ENCODE measurements at regions not wholly inside any gene's neighbourhood (a gene's known extent, or its start where the extent isn't known, plus 50 kb on each side); places are given as distances from the start of the nearest gene placed in this dataset.

DNA sequence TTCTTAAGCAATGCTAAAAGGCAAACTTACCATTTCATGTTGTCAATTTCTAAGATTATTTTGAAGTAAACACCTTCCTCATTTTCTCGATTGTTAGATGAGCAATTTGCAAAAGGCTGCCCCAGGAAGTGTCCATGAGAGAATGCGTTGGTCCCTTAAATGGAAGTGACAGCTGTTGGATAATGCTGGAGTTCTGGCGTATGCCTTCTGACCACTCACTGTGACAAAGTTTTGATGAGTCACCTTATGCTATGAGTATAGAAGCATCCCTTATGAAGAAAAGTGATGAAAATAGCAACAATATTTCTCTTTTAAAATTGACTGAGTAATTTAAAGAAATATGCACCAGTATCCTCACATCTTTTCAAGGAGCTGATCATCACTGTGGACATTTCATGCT is 1497.5 kb downstream of the DPP10 start:
- Mint-ChIP-seq H3K27ac (ENCODE audit: unreplicated experiment) (no peak overlapping the region), H3K4me3 (ENCODE audit: unreplicated experiment) (no peak overlapping the region), H3K9me3 (ENCODE audit: unreplicated experiment) (no peaks in the 10 kb centered on the region), H3K4me1 (ENCODE audit: unreplicated experiment) (no peaks in the 10 kb centered on the region), H3K27me3 (ENCODE audit: unreplicated experiment) (no peaks in the 10 kb centered on the region), H3K36me3 (ENCODE audit: low read depth, unreplicated experiment) (no peaks in the 10 kb centered on the region)
- no peak for DNase-seq (ENCODE audit: low spot score)
- TF ChIP-seq, protein P1, sequence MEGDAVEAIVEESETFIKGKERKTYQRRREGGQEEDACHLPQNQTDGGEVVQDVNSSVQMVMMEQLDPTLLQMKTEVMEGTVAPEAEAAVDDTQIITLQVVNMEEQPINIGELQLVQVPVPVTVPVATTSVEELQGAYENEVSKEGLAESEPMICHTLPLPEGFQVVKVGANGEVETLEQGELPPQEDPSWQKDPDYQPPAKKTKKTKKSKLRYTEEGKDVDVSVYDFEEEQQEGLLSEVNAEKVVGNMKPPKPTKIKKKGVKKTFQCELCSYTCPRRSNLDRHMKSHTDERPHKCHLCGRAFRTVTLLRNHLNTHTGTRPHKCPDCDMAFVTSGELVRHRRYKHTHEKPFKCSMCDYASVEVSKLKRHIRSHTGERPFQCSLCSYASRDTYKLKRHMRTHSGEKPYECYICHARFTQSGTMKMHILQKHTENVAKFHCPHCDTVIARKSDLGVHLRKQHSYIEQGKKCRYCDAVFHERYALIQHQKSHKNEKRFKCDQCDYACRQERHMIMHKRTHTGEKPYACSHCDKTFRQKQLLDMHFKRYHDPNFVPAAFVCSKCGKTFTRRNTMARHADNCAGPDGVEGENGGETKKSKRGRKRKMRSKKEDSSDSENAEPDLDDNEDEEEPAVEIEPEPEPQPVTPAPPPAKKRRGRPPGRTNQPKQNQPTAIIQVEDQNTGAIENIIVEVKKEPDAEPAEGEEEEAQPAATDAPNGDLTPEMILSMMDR (IDR thresholded peaks at IDR 0.05; ENCODE audit: unreplicated experiment): no peak

DNA sequence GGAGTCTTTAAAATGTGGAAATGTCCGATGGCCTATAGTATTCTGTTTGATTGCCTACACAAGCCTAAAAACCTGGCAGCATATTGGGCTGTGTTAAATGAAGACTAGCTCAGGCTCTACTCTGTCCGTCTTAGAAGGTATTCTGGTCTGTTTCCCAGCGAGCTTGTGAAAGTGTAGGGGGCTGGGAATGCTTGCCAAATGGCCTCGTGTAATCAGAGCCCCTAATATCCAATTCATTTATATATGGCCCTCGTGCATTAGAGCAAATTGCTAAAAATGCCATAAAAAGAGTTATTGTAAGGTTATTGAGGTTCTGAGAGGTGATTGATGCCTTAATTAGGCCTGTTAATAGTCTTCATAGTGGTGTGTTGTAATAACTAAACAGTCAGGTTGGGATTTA is 1500.4 kb downstream of the DPP10 start:
- no peak for DNase-seq (ENCODE audit: low spot score)
- Mint-ChIP-seq H3K4me1 (ENCODE audit: unreplicated experiment) (no peaks in the 10 kb centered on the region), H3K36me3 (ENCODE audit: low read depth, unreplicated experiment) (no peaks in the 10 kb centered on the region), H3K4me3 (ENCODE audit: unreplicated experiment) (no peak overlapping the region), H3K27ac (ENCODE audit: unreplicated experiment) (no peak overlapping the region), H3K9me3 (ENCODE audit: unreplicated experiment) (no peaks in the 10 kb centered on the region), H3K27me3 (ENCODE audit: unreplicated experiment) (no peaks in the 10 kb centered on the region)
- TF ChIP-seq, protein P1 (IDR thresholded peaks at IDR 0.05; ENCODE audit: unreplicated experiment): no peak

DNA sequence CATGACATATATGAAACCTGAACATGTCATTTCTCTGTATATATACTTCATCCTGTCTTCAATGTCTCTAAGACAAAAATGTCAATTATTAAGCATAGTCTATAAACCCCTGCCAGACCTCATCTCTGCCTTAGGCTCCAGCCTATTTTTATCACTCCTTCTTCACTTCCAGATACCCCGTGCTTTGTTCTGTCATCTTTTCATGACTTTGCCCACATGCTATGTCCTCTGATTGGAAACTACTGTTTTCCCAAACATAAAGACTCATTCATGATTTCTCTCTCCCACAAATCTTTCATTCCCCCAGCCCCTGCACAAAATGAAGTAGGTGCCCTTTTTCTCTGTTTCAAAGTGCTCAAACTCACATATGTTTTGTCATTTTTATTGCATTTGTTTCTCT is 1503.9 kb downstream of the DPP10 start:
- Mint-ChIP-seq H3K4me3 (ENCODE audit: unreplicated experiment) (no peak overlapping the region), H3K9me3 (ENCODE audit: unreplicated experiment) (no peaks in the 10 kb centered on the region), H3K27me3 (ENCODE audit: unreplicated experiment) (no peaks in the 10 kb centered on the region), H3K4me1 (ENCODE audit: unreplicated experiment) (no peaks in the 10 kb centered on the region), H3K27ac (ENCODE audit: unreplicated experiment) (no peak overlapping the region), H3K36me3 (ENCODE audit: low read depth, unreplicated experiment) (no peaks in the 10 kb centered on the region)
- no peak for DNase-seq (ENCODE audit: low spot score)
- TF ChIP-seq, protein P1 (IDR thresholded peaks at IDR 0.05; ENCODE audit: unreplicated experiment): no peak

DNA sequence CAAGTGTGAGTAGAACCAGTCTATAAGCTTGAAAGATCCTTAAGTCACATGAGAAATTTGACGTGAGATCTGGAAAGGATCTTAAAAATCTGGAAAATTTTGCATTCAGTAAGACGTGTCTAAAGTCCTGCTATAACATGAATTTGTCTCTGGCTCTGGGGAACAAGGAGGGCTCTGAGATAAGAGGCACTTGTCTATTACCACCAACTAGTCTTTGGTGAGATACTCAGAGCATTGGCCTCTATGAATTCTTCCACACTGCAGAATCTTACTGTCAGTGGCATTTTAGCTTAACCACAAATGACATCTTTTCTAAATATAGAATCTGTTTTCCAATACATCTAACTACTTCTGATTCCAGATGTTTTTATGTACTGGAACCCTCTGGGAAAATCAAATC is 1504.5 kb downstream of the DPP10 start:
- no peak for DNase-seq (ENCODE audit: low spot score)
- no peaks in the 10 kb centered on the region for H3K4me1 Mint-ChIP-seq (ENCODE audit: unreplicated experiment)
- no peaks in the 10 kb centered on the region for H3K36me3 Mint-ChIP-seq (ENCODE audit: low read depth, unreplicated experiment)
- H3K27me3 Mint-ChIP-seq (ENCODE audit: unreplicated experiment): no peaks in the 10 kb centered on the region
- no peaks in the 10 kb centered on the region for H3K9me3 Mint-ChIP-seq (ENCODE audit: unreplicated experiment)
- H3K4me3 Mint-ChIP-seq (ENCODE audit: unreplicated experiment): no peak overlapping the region
- H3K27ac Mint-ChIP-seq (ENCODE audit: unreplicated experiment): no peak overlapping the region
- TF ChIP-seq, protein P1 (IDR thresholded peaks at IDR 0.05; ENCODE audit: unreplicated experiment): no peak

DNA sequence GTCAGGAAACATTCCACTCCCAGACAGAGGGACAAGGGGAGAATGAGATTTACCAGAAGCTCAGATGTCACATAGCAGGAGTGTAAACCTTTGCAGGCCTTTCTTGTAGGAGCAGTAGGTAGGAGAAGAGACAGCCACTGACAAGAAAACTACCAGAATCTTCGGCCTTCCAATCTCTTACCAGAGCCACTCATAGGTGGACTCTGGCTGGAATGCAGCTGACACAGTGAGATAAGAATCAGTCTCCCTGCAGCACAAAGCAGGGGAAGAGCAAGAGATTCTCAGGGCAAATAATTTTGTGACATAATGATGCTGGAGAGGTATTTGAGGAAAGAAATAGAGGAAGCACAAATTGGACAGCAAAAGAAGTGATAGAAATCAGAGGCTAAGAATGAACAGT is 1534.5 kb downstream of the DPP10 start:
- H3K36me3 Mint-ChIP-seq (ENCODE audit: low read depth, unreplicated experiment): no peaks in the 10 kb centered on the region

More for the DNA sequence above, 1534.5 kb downstream of the DPP10 start:
- Mint-ChIP-seq H3K27me3 (ENCODE audit: unreplicated experiment) (peaks cover 1% of the 10 kb centered on the region), H3K27ac (ENCODE audit: unreplicated experiment) (no peak overlapping the region), H3K9me3 (ENCODE audit: unreplicated experiment) (no peaks in the 10 kb centered on the region), H3K4me1 (ENCODE audit: unreplicated experiment) (peaks cover 14% of the 10 kb centered on the region), H3K4me3 (ENCODE audit: unreplicated experiment) (no peak overlapping the region)
- TF ChIP-seq, protein P1 (IDR thresholded peaks at IDR 0.05; ENCODE audit: unreplicated experiment): no peak
- DNase-seq (ENCODE audit: low spot score): no peak

Data from endothelial cell (in vitro differentiated cells).